ENCODE measurements at regions not wholly inside any gene's neighbourhood (a gene's known extent, or its start where the extent isn't known, plus 50 kb on each side); places are given as distances from the start of the nearest gene placed in this dataset.

- DNase-seq = no peak
Measured at GRCh38 chr14:104438166-104438887, 141.2 kb upstream of the C14orf180 start.

GRCh38 chr14:104439625-104440024 is 139.9 kb upstream of the C14orf180 start:
- no peak for DNase-seq

DNA sequence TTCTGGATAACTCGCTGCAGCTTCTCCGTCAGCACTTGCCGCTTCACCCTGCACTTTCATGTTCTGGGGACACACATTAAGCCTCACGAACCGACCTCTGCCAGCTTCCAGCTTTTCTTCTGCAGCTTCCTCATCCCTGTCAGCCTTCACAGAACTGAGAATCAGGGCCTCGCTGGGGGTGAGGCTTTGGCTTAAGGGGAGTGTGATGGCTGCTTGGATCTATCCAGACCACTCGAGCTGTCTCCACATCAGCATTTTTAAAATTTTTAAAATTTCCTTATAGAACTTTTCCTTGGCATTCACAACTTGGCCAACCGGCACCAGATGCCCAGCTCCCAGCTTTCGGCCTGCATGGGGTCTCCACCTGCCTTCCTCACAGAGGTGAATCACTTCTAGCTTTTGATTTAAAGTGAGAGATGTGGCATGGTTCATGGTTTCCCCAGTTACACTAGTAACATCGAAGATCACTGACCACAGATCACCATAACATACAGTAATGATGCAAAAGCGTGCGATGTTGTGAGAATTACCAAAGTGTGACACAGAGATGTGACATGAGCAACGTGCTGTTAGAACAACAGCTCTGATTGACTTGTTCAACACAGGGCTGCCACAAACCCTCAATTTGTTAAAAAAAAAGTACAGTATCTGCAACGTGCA is 139.1 kb upstream of the C14orf180 start:
- no peak for DNase-seq

GRCh38 chr14:104441275-104442106 is 138.1 kb upstream of the C14orf180 start:
- no peak for DNase-seq

DNA sequence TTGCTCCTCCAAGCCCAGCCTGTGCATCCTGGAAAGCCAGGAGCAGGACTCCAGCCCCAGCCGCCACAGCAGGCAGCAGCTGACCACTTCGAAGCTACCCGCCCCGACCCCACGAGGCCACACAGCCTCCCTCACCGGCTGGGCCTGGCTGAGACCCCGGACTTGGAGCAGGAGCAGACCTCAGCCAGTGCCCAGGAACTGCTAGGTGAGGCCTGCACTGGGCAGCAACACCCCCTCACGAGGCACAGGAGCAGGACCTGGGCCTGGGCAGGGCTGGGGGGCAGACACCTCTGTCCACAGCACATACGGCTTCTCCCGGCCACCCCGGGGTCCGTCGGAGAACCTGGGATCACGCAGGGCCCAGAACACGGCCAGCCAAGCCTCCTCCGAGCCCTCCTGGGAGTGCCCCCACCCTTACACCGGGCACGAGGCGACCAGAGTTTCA is 137.4 kb upstream of the C14orf180 start:
- no peak for DNase-seq

DNA sequence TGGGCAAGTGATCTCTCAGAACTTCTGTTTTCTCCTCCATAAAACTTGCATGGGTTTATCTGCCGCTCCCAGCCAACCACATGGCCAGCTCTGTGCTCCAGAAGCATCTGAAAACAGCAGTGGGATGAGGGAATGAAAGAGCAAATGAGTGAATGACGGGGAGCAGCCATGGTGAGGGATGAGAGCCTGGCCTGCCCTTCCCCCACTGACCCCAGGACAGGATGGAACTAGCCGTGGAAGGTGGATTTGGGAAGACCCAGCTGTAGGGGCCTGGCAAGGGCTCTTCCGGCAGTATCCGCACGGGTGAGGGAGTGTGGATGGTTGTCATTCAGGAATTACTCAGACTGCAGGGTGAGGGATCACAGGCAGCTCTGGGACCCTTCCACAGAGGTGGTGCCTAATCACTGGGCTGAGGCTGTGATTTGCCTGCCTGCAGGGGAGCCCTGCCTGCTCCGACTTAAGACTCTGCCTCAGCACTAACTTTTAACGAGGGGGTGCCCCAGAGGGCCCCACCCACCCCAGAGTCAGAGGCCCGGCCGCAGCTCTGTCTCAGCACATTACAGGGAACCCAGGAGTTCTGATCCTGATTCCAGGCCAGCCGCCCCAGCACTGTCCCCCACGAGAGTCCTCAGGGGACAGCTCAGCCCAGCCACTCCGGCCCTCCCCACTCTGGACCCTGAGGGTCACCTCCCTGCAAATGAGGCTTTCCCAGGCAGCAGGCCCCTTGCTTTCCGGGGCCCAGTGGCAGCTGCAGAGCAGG is 136.8 kb upstream of the C14orf180 start:
- DNase-seq = no peak

DNA sequence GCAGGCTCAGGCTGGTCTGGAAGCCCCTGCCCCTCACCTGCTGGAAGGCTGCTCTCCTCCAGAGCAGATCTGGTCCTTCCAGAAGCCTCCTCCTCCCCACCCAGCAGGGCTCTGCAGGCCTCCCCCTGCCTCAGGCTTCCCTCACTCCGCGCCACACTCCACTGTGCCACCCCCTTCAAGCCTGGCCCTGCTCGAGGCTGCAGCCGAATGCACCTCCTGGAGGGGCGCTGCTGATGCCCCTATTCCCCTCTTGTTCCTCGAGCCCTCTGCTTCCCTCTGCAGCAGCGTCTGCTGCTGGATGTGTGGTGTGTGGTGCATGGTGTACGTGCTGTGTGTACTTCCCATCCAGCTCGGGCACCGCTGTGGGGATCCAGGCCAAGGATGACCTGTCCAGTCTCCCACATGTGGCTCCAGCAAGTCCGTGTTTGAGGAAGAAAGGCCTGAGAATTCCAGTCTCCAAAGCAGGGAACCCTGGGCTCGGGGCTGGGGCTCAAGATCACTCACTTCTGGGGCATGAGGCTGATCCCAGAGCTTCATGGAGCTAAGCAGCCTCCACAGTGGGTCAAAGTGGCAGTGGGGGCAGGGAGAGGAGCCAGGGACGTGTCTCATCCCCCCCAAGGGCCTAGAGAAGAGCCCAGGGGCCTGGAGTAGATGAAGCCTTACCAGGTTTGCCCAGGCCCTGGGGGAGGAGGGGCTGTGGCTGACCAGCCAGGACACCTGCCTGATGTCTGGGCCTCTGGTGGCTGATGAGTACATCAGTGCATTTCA is 136.0 kb upstream of the C14orf180 start:
- no peak for DNase-seq

DNA sequence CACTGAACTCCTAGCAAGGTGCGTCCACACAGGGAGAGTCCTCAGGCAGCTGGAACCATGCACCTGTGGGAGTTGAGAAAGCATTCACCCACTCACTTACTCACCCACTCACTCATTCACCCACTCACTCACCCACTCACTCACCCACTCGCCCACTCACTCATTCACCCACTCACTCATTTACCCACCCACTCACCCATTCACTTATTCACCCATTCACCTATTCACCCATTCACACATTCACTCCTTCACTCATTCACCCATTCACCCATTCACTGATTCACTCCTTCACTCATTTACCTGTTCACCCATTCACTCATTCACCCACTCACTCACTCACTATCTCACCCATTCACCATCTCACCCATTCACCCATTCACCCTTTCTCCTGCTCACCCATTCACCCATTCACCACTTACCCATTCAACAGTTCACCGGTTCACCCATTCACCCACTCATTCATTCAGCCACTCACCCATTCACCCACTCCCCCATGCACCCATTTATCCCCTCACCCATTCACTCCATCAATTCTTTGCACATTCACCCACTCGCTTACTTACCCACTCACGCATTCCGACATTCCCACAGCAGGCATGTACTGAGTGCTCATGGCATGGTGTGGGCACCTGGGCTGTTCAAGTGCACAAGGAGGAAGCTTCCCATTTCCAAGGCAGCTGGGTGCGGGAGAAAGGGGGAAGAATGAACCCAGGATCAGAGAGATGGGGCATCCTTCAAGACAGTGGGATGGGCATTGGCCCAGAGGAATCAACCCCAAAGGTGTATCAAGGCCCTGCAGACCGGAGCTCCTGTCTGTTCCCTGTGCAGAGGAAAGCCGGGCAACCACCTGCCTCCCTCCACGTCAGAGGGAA is 135.2 kb upstream of the C14orf180 start:
- DNase-seq = no peak

DNA sequence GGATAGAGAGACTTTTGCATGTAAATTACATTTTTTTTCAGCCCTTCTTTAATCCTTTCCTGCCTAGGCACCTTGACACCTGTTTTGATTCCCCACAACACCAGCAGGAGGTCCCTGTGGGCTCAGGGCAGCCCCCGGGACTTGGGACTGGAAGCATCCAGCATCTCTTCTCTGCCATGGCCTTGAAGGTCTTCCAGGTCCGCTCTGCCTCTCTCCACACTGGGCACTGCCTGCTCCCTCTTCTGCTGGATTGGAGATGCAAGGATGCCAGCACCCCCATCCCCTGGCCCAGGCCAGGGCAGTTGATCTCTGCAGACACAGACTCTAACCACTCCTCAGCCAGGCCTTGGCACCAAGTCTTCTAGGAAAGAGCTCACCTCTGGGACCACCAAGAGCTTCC is 134.5 kb upstream of the C14orf180 start:
- DNase-seq = no peak

DNA sequence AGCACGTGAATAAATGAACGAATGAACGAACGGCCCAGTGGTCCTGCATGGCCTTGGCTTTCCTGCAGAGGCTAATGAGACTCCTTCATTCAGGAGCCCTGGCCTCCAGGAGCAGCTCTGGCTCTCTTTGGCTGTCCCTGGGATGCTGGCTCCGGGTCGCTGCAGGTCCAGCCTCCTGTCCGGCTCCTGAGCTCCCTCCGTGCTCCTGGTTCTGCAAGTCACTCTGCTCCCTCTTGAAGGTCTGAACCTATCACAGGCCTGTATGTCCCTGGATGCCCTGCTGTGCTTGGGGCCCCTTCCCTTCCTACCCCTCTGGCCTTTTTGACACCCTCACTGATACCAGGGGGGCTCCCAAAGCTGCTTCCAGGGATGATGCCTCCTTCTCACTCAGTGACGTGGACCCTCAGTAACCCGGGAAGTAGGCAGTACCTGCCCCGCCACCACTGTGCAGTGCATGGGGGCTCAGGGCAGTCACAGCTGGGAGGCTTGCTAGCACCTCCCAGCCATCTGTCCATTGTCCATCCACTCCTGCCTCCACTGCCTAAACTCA is 133.7 kb upstream of the C14orf180 start:
- DNase-seq = no peak

DNA sequence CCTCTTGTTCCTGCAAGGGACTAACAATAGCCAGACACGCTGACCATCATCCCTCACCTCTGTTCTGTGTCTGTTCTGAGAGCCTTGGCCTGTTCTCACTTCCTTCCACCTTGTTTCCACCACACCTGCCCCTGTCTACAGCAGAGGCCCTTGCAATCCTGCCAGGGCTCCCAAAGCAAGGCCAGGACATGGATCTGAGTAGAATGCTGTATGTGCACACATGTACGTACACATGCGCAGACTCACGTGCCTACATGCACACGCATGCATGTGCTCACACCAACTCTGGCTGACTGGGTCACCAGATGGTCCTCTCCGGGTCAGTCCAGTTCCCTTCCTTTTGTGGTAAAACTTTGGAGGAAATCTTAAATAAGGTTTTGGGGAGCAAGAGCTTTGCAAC is 133.0 kb upstream of the C14orf180 start:
- no peak for DNase-seq

- DNase-seq = no peak
Measured at GRCh38 chr14:104447750-104448149, 131.8 kb upstream of the C14orf180 start.

DNA sequence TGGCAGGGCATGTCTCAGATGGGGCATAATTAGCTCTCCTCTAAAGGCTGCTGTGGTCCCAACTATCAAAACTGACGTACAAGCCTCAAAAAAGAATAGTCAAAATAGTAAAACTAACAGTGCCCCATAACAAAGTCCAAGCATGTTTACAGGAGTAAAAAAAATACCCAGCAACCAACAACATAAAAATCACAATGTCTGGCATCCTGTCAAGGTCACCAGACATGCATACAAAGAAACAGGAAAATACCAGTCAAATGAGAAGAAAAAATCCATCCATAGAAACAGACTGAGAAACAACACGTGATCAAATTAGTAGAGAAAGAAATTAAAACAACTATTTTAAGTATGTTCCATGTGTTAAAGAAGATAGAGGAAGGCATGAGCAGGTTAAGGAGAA is 131.2 kb upstream of the C14orf180 start:
- DNase-seq = no peak

- no peak for DNase-seq
Measured at GRCh38 chr14:104448721-104449120, 130.8 kb upstream of the C14orf180 start.

GRCh38 chr14:104450811-104451401 is 128.7 kb upstream of the C14orf180 start:
- DNase-seq = no peak

DNA sequence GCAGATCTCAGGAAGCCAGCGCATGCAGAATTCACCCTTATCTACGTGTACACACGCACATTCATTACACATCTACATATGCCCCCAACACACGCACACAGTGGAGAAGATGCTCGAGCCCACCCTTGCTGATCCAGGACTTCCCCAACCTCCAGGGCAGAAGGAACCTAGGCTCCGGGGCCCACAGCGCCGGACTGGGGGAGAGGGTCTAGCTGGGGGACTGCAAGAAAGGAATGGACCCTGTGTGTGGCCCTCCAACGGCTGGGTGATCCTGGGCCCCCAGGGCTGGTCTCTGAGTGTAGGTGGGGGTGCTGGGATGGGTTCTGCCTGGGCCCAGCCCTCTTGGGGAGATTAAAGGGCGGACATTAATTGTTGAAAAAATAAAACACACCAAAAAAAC is 128.1 kb upstream of the C14orf180 start:
- DNase-seq = no peak

- no peak for DNase-seq
Measured at GRCh38 chr14:104458845-104459244, 120.7 kb upstream of the C14orf180 start.

- DNase-seq = peak; percentile 23 to 29
Measured at GRCh38 chr14:104460791-104461651, 118.5 kb upstream of the C14orf180 start.
